IPS DF 6.9 (cell line): ENCODE measurements at regions not wholly inside any gene's neighbourhood (a gene's known extent, or its start where the extent isn't known, plus 50 kb on each side); places are given as distances from the start of the nearest gene placed in this dataset.

Experiments used
- DNase-seq: peaks from one replicate; pipeline ENCODE4 v3.0.0-alpha.2; 2013; ENCODE audit warnings: low read depth, low spot score
- H3K27ac ChIP-seq: one replicate; pipeline ENCODE4 v1.5.1; 2013; ENCODE audit warnings: low read length, control low read depth
- H3K27me3 ChIP-seq: 2 replicates; pipeline ENCODE4 v1.6.1; 2013; ENCODE audit warnings: mild to moderate bottlenecking, low read length; ENCODE audit not compliant: control insufficient read depth, insufficient read depth
- H3K36me3 ChIP-seq: 2 replicates; pipeline ENCODE4 v1.6.1; 2013; ENCODE audit warnings: low read length; ENCODE audit not compliant: control insufficient read depth, insufficient read depth
- H3K4me1 ChIP-seq: 2 replicates; pipeline ENCODE4 v1.6.1; 2013; ENCODE audit warnings: low read length; ENCODE audit not compliant: control insufficient read depth, insufficient read depth
- H3K4me3 ChIP-seq: 2 replicates; pipeline ENCODE4 v1.5.1; 2013; ENCODE audit warnings: mild to moderate bottlenecking, low read length
- H3K9me3 ChIP-seq: 2 replicates; pipeline ENCODE4 v1.6.1; 2013; ENCODE audit warnings: low read length, inconsistent platforms; ENCODE audit not compliant: control insufficient read depth, insufficient read depth
- WGBS: extraction: QIAGEN DNeasy Blood & Tissue Kit; methylation state at CpG from one replicate; pipeline ENCODE4 v1.1.7; 2013; ENCODE audit warnings: mixed read lengths, missing lambda C conversion rate; ENCODE audit not compliant: insufficient read length, insufficient coverage; 5-methylcytosine and 5-hydroxymethylcytosine counted together

- DNase-seq = no peak
- no peaks in the 10 kb centered on the region for H3K9me3 ChIP-seq
- H3K4me1 ChIP-seq = no peaks in the 10 kb centered on the region
- WGBS = no CpG with 5 or more reads among the region's 3 CpGs
- no peaks in the 10 kb centered on the region for H3K36me3 ChIP-seq
- H3K4me3 ChIP-seq = no peak overlapping the region
- H3K27me3 ChIP-seq = no peaks in the 10 kb centered on the region
- no peak overlapping the region for H3K27ac ChIP-seq
Observed at GRCh38 chr7:115113131-115113530, 191.2 kb downstream of the MDFIC start.

GRCh38 chr7:115110523-115110922 lies 188.6 kb downstream of the MDFIC start:
- Histone ChIP-seq H3K36me3 (no peaks in the 10 kb centered on the region), H3K4me1 (no peaks in the 10 kb centered on the region), H3K4me3 (no peak overlapping the region), H3K27ac (no peak overlapping the region), H3K27me3 (no peaks in the 10 kb centered on the region), H3K9me3 (no peaks in the 10 kb centered on the region)
- no peak for DNase-seq
- WGBS = no CpG with 5 or more reads among the region's 1 CpG

- DNase-seq = no peak
- Histone ChIP-seq H3K27ac (no peak overlapping the region), H3K27me3 (no peaks in the 10 kb centered on the region), H3K9me3 (no peaks in the 10 kb centered on the region), H3K4me3 (no peak overlapping the region), H3K4me1 (no peaks in the 10 kb centered on the region), H3K36me3 (no peaks in the 10 kb centered on the region)
- WGBS = no CpG with 5 or more reads among the region's 3 CpGs
Observed at GRCh38 chr7:115106316-115106715, 184.4 kb downstream of the MDFIC start.

GRCh38 chr7:115102738-115103137 lies 180.8 kb downstream of the MDFIC start:
- DNase-seq = no peak

GRCh38 chr7:115101199-115101598 lies 179.3 kb downstream of the MDFIC start:
- no peaks in the 10 kb centered on the region for H3K9me3 ChIP-seq
- H3K27ac ChIP-seq = no peak overlapping the region
- H3K4me3 ChIP-seq = no peak overlapping the region
- H3K27me3 ChIP-seq = no peaks in the 10 kb centered on the region
- H3K4me1 ChIP-seq = no peaks in the 10 kb centered on the region; the same call in 1 of the 2 replicates
- H3K36me3 ChIP-seq = no peaks in the 10 kb centered on the region
- DNase-seq = no peak

More at GRCh38 chr7:115102738-115103137, 180.8 kb downstream of the MDFIC start:
- Histone ChIP-seq H3K4me1 (no peaks in the 10 kb centered on the region), H3K27me3 (no peaks in the 10 kb centered on the region), H3K27ac (no peak overlapping the region), H3K9me3 (no peaks in the 10 kb centered on the region), H3K36me3 (no peaks in the 10 kb centered on the region), H3K4me3 (no peak overlapping the region)
- no CpG with 5 or more reads among the region's 2 CpGs for WGBS

GRCh38 chr7:115099906-115100305 lies 178.0 kb downstream of the MDFIC start:
- Histone ChIP-seq H3K27ac (no peak overlapping the region), H3K4me1 (no peaks in the 10 kb centered on the region; the same call in 1 of the 2 replicates), H3K36me3 (no peaks in the 10 kb centered on the region), H3K9me3 (no peaks in the 10 kb centered on the region), H3K27me3 (no peaks in the 10 kb centered on the region), H3K4me3 (no peak overlapping the region)
- no peak for DNase-seq
- WGBS = no CpG with 5 or more reads among the region's 1 CpG

GRCh38 chr7:115097175-115097671 lies 175.3 kb downstream of the MDFIC start:
- H3K4me1 ChIP-seq = no peaks in the 10 kb centered on the region; the same call in 1 of the 2 replicates
- no peak overlapping the region for H3K27ac ChIP-seq
- DNase-seq = no peak
- H3K27me3 ChIP-seq = no peaks in the 10 kb centered on the region
- no peaks in the 10 kb centered on the region for H3K36me3 ChIP-seq
- no peaks in the 10 kb centered on the region for H3K9me3 ChIP-seq
- WGBS = no CpG with 5 or more reads among the region's 3 CpGs
- H3K4me3 ChIP-seq = no peak overlapping the region

- Histone ChIP-seq H3K36me3 (no peaks in the 10 kb centered on the region), H3K4me1 (no peaks in the 10 kb centered on the region; the same call in 1 of the 2 replicates), H3K9me3 (no peaks in the 10 kb centered on the region), H3K27ac (no peak overlapping the region), H3K4me3 (no peak overlapping the region), H3K27me3 (no peaks in the 10 kb centered on the region)
- WGBS = no CpG with 5 or more reads among the region's 1 CpG
- no peak for DNase-seq
Observed at GRCh38 chr7:115096262-115096661, 174.4 kb downstream of the MDFIC start.

- Histone ChIP-seq H3K4me3 (no peak overlapping the region), H3K36me3 (no peaks in the 10 kb centered on the region), H3K27ac (no peak overlapping the region), H3K9me3 (no peaks in the 10 kb centered on the region), H3K27me3 (no peaks in the 10 kb centered on the region), H3K4me1 (no peaks in the 10 kb centered on the region; the same call in 1 of the 2 replicates)
- no peak for DNase-seq
- no CpG with 5 or more reads among the region's 4 CpGs for WGBS
Observed at GRCh38 chr7:115094163-115094562, 172.3 kb downstream of the MDFIC start.

- H3K4me3 ChIP-seq = no peak overlapping the region
- no peaks in the 10 kb centered on the region for H3K36me3 ChIP-seq
- no peaks in the 10 kb centered on the region for H3K9me3 ChIP-seq
- WGBS = no CpG with 5 or more reads among the region's 3 CpGs
- no peaks in the 10 kb centered on the region for H3K27me3 ChIP-seq
- H3K27ac ChIP-seq = no peak overlapping the region
- DNase-seq = no peak
- peaks cover under 1% of the 10 kb centered on the region; the same call in 1 of the 2 replicates for H3K4me1 ChIP-seq
Observed at GRCh38 chr7:115088893-115089292, 167.0 kb downstream of the MDFIC start.

GRCh38 chr7:115087437-115087836 lies 165.5 kb downstream of the MDFIC start:
- no CpG with 5 or more reads among the region's 2 CpGs for WGBS
- H3K27ac ChIP-seq = no peak overlapping the region
- DNase-seq = no peak
- no peaks in the 10 kb centered on the region for H3K9me3 ChIP-seq
- H3K36me3 ChIP-seq = no peaks in the 10 kb centered on the region
- H3K4me3 ChIP-seq = no peak overlapping the region
- H3K27me3 ChIP-seq = no peaks in the 10 kb centered on the region
- peaks cover 2% of the 10 kb centered on the region; the same call in 1 of the 2 replicates for H3K4me1 ChIP-seq
